NCI-H2029 treated with DMSO at 0.1 percent for 48 hours (cell line): ENCODE measurements at regions not wholly inside any gene's neighbourhood (a gene's known extent, or its start where the extent isn't known, plus 50 kb on each side); places are given as distances from the start of the nearest gene placed in this dataset.
"Not testable (repeated sequence)": the region's sequence is repeated elsewhere in the genome, so short reads cannot be mapped to it uniquely, and the experiment has no call there.

Source experiments
- DNase-seq: peaks from one replicate; lab custom pipeline; 2025; lab: John Stamatoyannopoulos, UW

DNA sequence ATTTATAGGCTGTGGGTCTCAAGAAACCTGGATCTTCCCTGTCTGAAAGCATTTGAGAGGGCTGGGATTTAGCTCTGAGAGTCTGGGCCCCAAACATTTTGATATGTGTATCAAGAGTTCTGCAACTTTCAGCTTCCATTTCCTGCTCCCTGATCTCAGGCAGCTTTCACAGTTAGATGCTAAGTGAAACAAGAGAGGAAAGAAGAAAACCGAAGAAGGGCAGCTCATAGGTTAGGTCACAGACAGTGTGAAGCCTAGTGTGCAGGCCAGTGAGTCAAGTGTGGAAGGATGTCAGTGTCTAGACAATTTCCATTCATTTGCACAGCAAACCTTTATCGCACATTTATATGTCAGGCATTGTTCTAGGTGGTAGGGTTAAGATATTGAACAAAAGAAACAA is 173.6 kb upstream of the PROK2 start:
- no peak for DNase-seq

DNA sequence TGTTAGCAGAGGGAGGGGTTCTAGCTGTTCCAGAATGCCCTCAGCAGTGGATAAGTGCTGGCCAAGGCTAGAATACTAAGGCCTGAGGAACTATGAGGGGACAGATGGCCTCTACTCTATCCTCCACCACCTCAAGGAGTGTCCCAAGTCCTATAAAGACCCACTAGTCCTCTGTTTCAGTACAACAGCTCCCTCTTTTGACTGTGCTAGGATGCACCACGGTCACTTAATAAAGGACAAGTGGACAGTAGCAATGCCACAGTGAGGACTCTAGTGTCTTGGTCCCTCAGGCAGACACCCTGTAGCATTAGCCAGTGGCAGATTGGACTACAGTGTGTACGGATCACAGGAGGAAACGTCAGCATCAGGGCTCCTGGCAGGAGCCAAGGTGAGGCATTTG is 171.8 kb upstream of the PROK2 start:
- DNase-seq, result no peak

DNA sequence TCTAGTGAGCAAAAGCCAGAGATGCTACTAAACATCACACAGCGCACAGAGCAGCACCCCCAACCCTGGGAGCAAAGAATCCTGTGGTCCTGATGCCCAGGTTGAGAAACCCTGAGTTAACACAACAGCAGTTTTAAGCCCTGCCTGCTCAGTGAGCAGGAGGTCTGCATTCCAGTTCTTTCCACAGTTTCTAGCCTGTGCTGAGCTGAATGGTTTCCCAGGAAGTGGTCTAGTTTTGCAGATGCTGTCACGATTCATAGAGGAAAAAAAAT is 171.1 kb upstream of the PROK2 start:
- no peak for DNase-seq

DNA sequence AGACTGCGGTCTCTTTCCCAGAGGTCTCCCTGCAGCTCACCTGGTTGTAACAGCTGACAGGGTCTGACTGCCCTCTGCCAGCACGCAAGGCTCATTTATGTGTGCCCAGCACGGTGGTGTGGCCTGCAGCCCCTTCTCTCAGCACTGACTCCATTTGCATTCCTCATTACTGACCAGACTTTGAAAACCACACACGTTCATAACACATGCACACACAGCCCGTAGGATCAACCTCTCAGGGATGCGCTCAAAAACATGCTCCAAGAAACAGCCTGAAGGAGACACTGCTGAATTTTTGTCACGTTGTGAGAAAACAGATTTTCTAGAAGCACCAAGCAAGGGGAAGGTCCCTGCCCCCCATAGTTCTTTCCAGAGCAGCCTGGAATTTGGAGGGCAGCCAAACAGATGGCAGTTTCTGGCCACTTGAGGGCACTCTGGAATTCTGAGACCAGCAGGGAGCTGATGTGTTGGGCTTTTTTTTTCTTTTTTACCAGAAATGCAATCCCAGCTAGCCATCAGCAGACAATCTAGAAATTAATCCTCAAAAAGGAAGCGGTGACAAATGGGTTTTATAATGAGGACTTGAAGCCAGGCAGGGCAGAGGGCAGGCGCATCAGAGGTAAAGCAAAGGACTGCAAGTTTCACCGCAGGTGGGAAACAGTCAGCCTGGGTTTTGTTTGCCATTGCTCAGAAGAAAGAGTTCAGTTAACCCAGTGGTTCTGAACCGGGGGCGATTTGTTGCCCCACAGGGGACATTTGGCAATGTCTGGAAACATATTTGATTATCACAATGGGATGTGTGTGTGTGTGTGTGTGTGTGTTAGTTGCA is 170.5 kb upstream of the PROK2 start:
- DNase-seq, result peak; percentile 49

DNA sequence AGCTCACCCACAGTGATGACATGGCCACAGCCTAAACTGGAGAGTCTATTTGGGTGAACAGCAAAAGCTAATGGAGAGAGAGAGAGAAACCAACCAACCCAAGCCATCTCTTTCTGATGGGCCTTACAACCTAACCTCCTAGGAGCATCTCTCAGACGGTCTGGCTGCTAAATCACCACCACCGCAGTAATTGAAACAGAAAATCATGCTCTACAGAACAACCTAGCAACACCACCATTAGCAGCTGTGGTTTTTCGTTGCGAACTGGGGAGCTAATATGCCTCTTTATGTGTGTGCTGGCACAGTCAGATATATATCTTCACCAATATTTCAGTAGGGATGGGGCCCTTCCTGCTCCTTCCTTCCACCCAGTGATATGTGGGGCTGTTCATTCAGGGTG is 166.9 kb upstream of the PROK2 start:
- DNase-seq, result no peak

DNA sequence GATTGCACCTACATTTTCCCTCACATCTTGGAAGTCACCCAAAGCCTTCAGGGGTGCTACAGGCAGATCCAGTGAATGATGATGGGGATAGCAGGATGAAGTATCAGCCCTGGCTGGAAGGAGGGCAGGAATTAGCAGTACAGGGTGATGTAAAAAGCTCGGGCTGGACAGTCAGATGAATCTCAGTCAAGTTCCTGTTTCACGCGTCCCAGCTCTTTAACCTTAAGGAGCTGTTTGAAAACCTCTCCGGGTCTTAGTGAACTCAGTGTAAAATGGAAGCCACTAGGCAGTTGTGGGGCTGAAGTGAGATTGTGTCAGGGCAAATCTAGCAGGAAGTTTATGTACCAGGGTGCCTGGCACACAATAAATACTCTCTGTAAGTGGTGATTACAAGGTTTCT is 166.4 kb upstream of the PROK2 start:
- no peak for DNase-seq

DNA sequence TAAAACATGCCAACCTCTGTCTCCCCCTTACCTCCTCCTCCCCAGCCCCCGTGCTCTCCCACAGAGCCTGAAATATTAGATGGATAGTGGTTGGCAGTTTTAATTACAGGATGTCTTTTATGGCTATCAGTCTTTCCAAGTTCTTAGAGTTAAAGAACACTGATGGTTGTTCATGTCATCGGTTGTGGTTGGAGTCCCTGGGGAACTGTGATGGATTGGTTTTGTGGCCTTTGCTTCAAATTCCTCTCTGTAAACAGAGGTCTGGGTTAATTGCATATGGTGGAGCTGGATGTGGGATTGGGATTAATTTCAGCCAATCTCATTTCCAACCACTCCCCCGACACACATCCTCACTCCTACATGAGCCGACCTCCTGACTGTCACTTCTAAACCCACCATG is 164.5 kb upstream of the PROK2 start:
- DNase-seq, result no peak

DNA sequence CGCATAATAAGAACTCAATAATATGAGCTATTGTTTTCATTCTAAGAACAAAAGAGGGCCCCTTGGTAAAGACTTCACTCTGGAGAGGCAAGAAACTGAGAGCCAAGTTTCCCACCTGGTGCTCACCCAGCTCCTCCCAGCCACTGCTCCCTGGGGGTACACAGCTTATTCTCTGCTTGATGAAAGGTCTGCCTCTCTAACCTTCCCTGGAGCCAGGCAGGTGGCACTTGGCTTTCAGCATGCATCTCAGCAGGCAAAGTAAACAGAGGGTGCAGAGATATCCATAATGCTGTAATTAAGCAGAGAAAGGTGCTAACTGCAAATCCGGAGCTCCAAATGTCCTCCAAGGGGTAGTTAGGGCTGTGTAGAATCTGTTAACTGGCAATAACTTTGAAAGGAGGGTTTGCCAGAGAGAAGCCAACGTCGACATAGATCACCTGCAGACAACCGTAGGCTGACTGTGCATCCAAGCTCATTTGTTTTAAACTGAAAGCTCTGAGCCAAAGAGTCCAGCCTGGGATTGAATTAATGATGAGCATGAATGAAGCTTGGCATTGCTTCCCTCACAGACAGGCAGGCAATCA is 159.6 kb upstream of the PROK2 start:
- no peak for DNase-seq

DNA sequence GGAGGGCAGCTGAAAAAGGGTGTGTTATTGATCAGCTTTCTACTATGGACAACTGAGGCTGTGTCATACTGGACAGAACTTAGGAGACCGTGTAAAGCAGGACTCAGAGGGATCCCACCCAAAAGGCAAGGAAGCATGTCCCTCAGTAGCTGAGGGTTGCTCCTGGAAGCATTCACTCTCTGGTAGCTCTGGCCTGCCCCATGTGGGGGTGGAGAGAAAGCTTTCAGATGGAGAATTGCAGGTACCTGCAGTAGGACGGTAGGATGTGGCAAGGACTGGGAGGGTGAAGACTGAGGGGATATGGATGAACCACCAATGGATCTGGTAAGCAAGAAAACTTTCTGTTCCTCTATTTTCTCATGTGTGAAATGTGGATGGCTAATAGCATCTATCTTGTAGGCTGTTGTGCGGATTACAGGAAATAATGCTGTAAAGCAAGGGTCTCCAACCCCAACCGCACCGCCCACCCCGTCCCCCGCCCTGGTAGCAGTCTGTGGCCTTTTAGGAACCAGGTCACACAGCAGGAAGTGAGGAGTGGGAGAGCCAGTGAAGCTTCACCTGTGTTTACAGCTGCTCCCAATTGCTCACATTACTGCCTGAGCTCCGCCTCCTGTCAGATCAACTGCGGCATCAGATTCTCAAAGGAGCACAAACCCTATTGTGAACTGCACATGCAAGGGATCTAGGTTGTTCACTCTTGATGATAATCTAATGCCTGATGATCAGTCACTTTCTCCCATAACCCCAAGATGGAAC is 157.7 kb upstream of the PROK2 start:
- no peak for DNase-seq

DNA sequence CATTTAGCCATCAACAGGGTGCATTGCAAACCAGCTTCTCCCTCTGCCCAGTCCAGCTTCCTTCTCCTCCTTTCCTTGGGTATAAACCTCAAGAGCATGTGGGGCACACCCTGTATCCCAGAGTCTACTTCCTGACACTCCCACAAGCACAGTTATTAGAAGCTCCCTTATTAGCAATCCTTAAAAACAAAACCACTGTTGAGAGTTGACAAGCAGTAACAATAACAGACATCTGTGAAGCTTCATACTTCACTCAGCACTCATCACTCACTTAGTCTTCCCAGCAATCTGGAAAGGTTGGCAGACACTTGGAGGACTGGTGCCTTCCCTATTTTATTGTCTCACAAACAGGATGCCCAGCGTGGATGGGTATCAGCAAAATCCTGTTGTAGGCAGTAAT is 155.5 kb upstream of the PROK2 start:
- DNase-seq, result no peak

DNA sequence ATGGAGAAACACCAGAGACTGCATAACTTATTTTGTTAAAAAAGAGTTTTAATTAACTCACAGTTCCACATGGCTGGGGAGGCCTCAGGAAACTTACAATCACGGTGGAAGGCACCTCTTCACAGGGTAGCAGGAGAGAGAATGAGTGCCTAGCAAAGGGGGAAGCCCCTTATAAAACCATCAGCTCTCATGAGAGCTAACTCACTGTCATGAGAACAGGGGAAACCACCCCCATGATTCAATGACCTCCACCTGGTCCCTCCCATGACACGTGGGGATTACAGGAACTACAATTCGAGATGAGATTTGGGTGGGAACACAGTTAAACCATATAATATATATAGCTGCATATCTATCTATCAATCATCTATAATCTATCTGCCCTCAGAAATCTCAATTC is 153.1 kb upstream of the PROK2 start:
- DNase-seq, result not testable (repeated sequence)

DNA sequence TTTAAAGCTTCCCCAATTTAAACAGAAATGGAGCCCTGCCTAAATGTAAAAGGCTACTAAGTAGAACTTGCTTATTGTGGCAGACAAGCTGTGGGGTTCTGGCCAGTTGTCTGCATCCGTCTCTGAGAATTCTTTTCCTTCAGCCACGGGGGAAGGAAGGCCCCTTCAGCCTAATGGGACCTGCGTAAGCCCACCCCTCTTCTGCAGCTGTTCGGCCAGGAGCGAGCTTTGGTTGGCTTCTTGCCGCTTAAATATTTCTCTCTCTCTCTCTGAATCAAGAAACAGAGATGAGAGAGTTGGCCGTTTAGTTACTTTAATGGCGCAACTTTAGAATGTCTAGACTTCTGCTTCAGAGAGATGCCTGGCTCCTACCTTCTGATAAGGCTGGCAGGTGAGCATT is 151.7 kb upstream of the PROK2 start:
- DNase-seq, result no peak

DNA sequence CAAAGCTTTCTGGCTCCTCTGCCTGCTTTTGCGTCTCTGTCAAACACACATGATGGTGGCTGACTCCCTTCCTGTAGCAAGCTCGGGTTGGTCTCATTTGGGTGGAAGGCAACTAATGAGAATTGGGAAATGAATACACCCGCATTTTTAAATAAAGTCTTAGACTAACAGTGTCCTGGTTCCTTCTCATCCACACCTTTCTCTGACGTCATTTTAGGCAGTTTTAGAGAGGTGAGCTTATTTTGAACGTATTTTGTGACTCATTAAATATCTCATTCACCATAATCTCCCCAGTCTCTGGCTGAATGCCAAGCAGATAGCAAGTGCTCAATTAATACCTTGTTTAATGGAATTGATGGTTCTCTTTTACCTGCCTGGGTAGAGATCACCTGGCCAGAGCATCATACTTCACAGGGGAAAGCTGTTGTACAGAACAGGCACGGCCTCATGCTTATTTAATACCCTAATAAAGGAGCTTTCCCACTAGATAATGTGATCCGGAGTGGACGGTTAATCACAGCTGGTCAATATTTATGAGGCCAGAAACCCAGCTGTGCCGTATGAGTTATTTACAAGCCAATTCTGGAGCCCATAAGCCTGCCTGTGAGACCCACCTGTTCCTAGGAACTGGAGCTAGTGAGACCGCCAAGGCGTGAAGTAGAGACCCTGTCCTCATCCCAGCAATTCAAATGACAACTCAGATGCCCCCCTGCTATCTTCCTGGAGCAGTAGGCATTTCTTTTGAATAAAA is 149.7 kb upstream of the PROK2 start:
- no peak for DNase-seq

DNA sequence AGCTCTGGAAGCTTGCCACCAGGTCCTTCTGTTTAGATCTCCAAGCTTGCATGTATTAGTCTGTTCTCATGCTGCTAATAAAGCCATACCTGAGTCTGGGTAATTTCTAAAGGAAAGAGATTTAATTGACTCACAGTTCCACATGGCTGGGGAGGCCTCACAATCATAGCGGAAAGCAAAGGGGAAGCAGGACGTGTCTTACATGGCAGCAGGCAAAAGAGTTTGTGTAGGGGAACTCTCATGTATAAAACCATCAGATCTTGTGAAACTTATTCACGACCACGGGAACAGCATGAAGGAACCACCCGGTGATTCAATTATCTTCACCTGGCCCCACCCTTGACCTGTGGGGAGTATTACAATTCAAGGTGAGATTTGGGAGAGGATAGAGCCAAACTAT is 147.0 kb upstream of the PROK2 start:
- DNase-seq, result no peak

DNA sequence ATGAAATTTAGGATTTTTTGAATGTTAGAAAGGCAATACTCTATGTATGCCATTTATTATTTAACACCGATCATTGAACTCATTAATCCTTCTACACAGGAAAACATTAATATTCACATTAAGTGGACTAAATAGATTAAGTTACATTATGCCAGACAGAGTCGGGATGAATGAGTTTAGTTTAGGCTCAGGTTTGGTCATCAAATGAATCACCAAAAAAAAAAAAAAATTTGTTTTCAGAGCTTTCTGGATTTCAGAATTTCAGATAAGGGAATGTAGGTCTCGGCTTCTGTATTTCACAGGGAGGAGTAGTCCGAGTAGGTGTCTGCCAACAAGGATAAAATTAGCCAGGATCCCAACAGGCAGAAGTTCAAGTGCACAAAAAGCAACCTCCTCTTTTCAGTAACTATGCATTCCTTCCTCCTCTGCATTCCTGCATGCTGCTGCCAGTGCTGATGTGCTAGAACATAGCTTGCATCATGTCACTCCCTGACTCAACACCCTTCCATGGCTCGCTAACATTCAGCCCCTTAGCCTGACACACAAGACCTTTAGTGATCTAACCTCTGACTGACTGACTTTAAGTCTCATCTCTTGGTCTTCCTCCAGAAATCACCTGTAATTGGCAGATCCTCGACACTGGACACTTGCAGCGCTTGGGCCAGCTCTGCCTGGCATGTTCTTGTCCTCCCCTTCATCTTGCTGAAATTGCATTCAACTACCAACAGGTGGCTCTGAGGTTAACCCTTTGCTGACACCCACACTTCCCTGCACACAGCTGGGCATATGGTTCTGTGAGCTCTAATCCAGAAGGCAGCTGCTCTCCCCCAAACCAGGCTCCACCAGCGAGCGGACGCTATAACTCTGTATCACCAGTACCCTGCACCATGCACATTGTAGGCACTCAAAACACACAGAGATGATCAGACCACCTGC is 145.4 kb upstream of the PROK2 start:
- no peak for DNase-seq

DNA sequence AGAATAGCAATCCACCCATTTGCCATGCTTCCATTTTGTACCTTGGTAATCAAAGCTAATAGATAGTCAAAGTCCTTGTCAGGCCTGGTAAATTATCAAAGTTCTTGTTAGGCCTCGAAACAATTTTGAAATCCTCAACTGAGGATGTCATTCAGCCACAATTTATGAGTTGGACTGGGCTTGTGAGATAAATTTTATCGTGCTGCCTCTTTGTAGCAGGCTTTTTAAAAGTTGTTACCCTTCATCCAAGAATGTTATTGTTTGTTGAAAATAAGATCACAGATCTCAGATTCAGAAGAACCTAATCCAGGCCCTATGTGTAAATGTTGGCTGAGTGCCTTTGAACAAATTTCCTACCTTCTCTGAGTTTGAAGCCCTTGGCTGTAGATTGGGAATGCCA is 143.3 kb upstream of the PROK2 start:
- DNase-seq, result no peak

DNA sequence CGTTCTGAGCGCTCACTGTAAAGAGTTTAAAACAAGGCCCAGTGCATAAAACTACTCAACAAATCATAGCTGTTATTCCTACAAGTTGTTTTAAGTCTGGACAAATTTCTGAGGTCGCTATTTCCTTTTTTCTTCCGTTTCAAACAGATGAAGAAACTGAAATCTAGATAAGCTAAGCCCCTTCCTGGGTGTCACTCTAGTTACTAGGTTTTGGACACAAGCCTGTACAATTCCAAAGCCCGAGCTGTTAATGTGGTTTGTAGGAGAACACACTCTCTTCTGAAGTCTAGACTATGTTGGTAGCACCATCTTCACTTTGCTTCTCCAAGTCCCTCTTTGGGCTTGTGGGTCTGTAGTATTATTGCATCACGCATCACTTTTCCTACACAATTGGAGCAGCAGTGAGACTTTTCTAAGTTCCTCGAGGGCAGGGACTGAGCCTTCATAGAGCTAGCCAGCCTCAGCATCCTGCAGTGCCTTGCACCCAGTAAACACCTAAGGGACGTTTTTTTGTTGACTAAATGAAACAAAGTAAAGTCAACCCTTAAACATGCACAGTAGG is 142.6 kb upstream of the PROK2 start:
- no peak for DNase-seq

DNA sequence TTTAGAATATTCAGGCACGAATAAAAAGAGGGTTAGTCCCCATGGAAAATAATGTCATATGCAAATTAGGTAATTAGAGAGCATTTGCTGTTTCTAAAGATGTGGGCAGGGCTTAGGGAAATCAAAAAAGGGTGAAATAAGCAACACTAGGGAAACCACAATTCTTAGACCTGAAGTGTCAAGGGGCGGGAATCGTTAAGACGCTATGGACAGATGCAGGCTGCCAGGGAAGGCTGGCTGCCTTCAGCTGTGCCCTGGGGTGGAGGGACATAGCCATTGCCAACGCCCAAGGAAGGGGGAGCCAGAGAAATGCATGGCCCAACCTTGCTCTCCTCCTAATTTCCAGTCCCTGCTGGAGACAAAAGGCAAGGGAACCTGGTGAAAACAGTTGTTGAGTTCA is 141.7 kb upstream of the PROK2 start:
- DNase-seq, result no peak

DNA sequence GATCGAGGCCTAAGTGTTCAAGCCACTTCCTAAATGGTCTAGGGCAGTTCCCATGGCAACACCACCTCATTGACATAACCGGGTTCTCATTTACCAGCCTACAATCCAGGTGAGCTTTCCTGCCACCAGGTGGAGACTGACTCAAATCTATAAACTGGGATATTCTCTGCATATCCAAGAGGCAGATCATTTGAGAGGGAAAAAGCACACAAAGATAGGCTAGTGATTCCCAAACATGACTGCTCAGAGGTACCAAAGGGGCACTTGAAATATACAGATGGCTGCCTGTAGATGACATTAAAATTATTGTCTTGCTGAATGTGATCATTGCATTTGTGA is 141.3 kb upstream of the PROK2 start:
- peak; percentile 42 for DNase-seq

DNA sequence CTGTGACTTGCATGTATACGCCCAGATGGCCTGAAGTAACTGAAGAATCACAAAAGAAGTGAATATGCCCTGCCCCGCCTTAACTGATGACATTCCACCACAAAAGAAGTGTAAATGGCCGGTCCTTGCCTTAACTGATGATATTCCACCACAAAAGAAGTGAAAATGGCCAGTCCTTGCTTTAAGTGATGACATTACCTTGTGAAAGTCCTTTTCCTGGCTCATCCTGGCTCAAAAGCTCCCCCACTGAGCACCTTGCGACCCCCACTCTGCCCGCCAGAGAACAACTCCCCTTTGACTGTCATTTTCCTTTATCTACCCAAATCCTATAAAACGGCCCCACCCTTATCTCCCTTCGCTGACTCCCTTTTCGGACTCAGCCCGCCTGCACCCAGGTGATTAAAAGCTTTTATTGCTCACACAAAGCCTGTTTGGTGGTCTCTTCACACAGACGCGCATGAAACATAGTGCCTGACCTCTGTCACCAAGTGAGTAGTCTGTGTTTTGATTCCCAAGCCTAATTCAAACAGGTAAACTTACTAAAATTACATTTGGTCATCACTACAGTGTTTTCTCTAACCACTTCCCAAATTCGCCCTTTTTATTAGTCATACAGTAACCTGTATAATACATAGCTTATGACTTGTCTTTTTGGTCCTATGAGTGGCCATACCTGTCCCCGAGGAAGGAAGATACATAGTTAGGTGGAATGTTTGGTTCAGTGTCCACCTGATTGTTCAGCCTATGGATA is 140.7 kb upstream of the PROK2 start:
- DNase-seq, result not testable (repeated sequence)

DNA sequence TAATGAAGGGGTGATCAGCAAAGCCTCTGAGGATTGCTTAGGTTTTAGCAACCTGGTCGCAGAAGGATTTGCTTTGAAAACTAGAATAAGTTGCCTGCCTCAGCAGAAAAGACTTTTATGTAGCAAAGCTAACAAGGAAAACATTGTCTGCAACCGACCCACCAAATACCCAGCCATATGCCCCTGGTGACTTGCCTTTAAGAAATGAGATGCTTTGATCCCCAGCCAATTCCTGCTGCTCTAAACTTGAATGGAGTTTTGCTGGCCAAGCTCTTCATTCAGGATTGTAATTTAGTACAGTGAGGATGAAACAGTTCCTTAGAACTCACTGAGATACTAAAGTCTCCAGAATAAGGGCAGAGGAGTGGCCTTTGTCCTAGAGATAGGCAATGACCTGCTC is 139.8 kb upstream of the PROK2 start:
- no peak for DNase-seq
